HG03520 (cell line): ENCODE measurements at regions not wholly inside any gene's neighbourhood (a gene's known extent, or its start where the extent isn't known, plus 50 kb on each side); places are given as distances from the start of the nearest gene placed in this dataset.
"Not testable (repeated sequence)": the region's sequence is repeated elsewhere in the genome, so short reads cannot be mapped to it uniquely, and the experiment has no call there.

Source experiments
- ATAC-seq: cut with Tn5 transposase; IDR thresholded peaks from one replicate; pipeline ENCODE4 v1.9.1; 2021; ENCODE audit warnings: mild to moderate bottlenecking, moderate library complexity; ENCODE audit not compliant: unreplicated experiment

DNA sequence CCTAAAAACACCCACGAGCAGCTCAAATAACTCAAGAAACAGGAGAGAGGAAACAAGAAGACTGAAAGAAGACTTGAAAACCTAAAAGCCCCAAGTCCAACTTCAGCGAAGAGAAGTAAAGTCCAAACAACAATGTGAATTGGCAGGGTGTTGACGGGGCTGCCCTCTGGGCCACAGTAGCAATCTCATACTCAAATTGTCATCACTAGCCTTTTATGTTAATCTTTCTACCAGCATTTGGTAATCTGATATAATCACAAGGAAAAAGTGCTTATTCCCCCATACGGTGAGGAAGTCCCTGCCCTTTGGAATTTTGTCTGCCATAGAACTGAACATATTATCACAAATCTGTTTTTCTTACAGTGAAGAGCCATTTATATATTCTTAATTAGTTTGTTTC is 51.5 kb upstream of the IFNE start:
- no peak for ATAC-seq

DNA sequence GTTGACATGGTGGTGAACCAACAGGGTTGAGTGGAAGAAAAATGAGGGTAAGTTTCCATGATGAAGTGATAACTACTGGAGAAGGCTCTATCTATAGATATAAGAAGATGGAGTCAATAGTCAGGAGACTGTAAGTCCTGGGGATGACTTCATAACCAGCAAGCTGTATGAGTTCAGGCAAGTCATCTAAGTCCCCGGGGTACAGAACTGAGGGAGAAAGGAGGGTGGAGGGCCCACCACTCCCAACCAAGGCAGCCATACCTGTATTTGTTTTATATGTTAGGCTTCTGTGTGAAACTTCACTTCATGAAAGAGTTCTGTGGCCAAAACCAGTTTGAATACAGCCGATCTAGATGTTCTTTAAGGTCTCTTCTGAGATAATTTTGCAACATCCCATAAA is 53.3 kb upstream of the IFNE start:
- ATAC-seq = no peak

GRCh38 chr9:21542787-21543186 is 60.7 kb upstream of the IFNE start:
- ATAC-seq = no peak

DNA sequence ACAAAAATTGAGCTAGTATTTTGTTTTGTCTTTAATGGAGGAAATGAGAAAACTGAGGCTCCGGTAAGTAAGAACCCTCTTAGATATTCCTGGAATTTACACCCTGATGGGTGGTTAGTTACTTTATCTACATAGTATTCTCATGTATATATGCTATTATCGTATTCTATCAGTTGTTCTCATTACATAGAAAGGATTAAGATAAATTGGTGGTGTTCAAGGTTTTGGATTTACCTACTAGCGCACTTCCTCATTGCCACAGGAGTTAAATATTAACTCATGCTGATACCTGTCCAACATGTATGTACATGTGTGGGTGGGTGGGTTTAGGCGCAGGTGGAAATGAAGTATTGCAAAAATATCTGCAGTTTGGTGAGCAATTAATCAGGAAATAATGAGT is 61.1 kb upstream of the IFNE start:
- no peak for ATAC-seq

- ATAC-seq = not testable (repeated sequence)
Measured at GRCh38 chr9:21543816-21544215, 61.7 kb upstream of the IFNE start.

DNA sequence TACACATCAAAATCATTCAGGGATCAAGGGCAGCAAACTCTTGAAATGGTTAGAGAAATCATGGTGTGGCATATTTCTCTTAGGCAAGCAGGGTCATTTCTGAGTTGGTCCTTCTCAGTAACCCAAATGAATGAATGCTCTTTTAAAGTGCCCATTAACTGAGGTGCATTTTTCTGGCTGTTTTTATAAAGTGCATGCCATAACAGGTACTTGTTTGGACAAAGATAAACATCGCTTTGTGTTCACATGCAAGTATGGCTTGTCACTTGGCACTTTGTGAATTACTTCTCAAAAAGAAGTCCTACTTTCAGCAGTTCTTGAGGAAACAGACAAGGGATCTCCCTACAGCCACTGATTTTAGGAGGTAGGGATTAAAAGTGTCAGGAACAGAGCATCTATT is 64.8 kb upstream of the IFNE start:
- ATAC-seq = no peak

GRCh38 chr9:21549251-21549765 is 67.2 kb upstream of the IFNE start:
- no peak for ATAC-seq

DNA sequence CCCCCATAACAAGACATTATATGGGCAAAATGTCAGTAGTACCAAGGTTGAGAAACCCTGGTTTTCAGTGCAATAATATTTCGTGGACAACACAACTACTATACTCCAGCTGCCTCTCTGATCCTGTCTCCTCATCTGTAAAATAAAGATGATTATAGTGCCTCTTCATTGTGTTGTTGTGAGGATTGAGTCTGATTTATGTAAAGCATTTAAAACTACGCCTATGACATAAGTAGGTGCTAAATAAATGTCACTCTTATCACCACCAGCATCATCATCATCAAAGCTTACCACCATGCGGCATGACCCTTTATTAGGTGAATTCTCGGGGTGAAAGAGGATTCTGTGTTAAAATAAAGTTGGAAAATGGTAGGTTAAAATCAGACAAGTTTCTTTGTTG is 67.8 kb upstream of the IFNE start:
- ATAC-seq = no peak

DNA sequence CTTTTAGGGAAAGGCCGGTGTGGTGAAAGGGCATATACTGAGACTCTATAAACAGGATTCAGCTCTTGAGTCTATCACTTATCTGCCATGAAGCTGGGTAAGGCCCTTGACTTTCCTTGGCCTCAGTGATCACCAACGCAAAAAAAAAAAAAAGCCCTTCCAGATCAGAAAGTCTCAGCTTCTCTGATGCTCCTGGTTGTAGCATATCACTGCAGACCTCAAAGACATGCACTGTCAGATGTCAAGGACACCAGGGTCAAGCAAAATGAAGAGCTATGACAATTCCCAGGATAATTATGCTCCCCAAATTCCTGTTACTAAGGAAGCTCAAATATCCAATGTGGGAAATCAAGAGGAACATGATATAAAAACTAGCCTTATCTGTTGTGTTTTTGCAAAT is 68.3 kb upstream of the IFNE start:
- ATAC-seq = no peak

DNA sequence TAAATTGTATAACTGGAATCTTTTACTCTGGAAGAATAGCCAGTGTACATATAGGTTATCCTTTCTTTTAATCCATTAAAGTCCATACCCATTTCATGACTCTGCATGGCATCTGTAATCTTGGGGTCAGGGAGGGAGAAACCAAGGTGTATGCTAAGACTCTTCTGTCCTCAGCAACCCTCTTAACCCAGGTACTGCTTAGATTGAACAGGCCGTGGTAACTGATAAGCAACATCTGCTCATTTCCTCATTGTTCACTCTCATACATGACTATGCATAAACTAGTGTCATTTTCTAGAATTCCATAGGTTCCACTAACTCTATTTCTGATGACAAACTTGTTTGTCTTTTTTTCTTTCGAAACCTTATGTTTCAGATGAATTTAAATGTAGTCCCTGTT is 69.3 kb upstream of the IFNE start:
- ATAC-seq = no peak

DNA sequence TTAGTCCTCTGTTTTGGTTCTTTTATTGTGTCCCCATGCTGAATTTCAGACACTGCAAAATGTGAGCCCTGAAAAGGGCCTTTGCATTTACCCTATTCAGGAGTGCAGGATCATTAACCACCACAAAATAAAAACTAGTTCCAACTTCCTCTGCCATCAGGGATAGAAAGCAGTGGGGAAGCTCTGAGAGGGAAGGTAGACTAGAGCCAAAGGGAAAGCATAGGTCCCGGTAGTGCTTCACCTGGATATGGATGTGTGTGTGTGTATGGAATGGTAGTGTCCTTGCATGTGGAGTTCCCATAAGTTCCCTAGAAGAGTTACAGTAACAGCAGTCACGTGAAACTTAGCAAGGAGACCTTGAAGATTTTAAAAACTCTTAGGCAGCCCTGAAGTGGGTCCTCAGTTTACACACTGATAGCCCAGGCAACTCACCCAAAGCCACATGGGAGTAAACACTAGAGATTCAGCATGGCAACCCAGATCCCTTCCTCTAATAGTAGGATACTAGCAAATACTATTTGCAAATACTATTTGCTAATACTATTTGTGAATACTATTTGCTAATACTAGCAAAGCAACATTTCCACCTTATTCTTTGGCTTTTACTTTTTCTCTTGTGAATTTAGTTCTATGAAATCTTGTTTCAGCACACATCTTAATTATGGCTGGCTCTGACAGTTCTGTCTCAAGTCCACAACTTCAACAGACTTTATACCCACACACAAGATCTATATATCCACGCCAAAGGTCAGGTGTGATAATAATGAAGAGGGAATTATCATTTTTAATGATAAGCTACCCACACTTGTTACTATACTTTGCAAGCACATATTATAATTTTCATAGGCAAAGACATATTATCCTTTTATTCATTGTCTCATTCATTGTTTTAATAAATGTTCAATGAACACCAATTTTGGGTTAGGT is 70.4 kb upstream of the IFNE start:
- no peak for ATAC-seq

- ATAC-seq = no peak
Measured at GRCh38 chr9:21553441-21553840, 71.3 kb upstream of the IFNE start.

- ATAC-seq = no peak
Measured at GRCh38 chr9:21554813-21555212, 72.7 kb upstream of the IFNE start.

GRCh38 chr9:21555911-21556310 is 73.8 kb upstream of the IFNE start:
- ATAC-seq = no peak

DNA sequence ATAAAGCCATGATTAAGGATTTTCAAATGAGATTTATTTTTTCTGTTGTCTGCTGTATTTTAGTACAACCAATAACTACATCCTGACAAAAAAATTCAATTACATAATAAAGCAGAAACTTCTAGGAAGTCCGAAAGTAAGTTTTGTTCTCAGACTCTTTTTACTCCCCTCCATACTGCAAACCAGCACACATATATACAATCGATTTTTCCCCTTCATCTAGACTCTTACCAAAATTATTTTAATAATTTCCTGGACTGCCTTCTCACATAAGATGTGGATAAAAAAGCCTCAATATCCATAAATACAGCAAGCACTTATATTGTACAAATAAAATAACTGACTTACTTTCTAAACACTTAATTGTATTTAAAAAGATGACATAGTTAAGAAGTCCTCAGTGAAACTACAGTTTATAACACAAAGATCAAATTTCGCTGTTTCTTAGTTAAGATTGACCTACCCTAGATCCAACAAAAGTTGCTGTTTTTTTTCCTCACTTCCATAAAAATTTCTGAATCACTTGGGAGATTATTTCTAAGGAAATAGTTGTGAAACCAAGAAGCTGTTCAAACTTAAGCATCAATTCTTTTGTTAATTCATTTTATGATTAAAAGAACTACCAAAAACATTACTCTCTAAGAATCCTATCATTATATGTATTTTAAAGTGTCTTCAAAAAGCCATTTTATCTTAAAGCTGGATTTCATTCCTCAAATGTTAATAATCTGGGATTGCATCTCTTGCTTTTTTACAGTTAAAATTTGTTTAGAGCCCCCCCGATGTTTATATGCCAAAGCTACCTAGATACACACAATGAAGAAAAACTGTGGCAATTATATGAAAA is 74.7 kb upstream of the IFNE start:
- no peak for ATAC-seq

- ATAC-seq = no peak
Measured at GRCh38 chr9:21557428-21557768, 75.3 kb upstream of the IFNE start.

DNA sequence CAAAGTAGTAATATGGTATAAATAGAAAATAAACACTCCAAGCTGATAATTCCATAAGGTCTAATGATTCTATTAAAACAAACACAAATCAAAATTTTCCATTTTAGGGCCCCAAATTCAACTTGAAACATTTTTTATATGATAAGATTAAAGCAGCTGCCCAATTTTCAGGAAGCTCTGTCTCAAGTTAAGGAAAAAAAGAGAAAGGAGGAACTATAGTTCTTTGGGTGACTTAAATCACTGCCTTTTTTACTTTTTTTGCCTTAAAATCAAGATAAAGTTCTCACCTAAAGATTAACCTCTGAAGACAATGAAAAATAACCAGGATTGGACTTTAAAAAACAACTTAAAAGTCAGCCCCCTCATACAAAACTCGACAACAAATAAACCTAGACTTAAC is 76.0 kb upstream of the IFNE start:
- no peak for ATAC-seq

DNA sequence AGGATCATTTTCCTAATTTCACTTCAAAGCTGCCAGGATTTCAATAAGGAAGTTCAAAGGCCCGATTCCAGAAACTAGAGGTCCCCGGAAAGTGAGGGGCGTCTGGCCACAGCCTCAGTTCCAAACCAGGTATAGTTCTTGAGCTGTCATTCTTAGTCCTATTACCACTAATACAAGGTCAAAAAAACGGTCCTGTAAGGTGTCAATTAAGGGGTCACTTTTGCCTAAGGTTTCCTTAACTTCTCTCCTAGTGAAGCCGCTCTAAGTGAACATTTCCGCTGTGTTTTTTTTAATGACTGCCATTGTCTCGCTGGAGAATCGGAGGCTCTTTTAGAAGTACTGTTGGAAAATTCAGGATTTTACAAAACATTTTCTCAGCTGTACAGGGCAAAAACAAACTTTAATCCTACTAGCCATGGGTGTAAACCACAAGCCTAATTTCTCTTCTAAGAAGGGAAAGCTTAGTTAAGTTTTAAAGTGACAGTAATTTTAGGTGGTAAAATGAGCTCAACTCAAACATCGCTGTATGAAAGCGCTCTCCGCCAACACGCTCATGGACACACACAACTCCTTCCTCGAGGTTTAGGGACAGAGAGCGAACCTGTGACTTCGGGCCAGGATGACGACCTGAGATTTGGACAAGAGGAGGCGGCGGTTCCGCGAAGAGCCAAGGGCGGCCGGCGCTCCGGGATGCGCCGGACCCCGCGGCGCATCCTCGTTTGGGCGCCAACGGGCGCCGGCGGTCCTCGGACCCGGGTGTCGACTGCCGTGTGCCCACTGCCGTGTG is 76.7 kb upstream of the IFNE start:
- peak; percentile 15 for ATAC-seq

DNA sequence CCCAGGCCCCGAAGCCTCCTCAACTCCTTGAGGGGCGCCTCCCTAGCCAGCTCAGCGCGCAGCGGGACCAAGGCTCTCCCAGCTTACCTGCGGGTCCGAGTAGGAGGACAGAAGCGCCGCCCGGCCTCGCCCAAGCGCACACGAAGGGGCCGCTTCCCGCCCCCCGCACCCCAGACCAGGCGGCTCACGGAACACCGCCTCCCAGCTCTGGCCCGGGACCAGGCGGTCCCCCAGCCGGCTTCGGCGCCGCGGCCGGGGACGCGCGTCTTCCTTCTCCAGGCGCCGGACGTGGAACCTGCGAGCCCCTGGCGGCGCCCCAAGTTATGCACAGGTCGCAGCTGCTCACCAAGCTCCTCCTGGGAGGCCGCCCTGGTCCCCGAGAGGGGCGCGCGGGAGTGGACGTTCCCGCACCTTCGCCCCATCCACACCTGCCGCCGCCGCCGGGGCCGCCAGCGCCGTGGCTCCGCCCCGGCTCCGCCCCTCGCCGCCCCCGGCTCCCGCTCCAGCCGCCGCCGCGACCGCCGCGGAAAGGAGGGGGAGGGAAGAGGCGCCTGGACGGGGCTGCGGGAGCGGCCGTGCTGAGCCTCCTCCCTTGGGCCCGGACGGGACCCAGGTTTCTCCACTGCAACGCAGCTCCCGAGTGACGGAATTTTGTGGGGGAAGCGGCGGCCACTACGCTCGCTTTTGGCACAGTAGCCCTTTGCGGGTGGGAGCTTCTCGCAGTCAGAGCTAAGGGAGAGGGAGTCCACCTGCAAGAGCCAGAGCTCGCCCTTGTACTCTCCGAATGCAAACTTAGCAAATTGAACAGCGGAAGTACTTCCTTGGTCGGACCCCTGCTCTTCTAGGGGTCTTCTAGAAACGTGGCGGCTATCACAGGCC is 77.5 kb upstream of the IFNE start:
- ATAC-seq = peak; percentile 75

- ATAC-seq = no peak
Measured at GRCh38 chr9:21560281-21560745, 78.2 kb upstream of the IFNE start.
